GM23338 (cell line): ENCODE measurements at regions not wholly inside any gene's neighbourhood (a gene's known extent, or its start where the extent isn't known, plus 50 kb on each side); places are given as distances from the start of the nearest gene placed in this dataset.

Source experiments
- ATAC-seq: fragments of 200-7000 bp; cut with Tn5 transposase; 3 replicates; pipeline ENCODE4 v1.9.1; 2020
- DNase-seq: peaks from one replicate; pipeline ENCODE4 v3.0.0-alpha.2; 2015; ENCODE audit warnings: low spot score
- H2AFZ ChIP-seq: fragments of 200-600 bp; sonication (generic); 2 replicates; pipeline ENCODE4 v1.8.0; 2016; ENCODE audit warnings: antibody characterized with exemption, mild to moderate bottlenecking, moderate library complexity
- H3F3A ChIP-seq: fragments of 200-600 bp; sonication (generic); replicated peaks from 2 replicates; pipeline ENCODE4 v1.8.0; 2017; ENCODE audit warnings: antibody characterized with exemption, mixed run types, low read depth
- H3K27ac ChIP-seq: fragments of 200-600 bp; sonication (generic); 2 replicates; pipeline ENCODE4 v1.6.1; 2016; ENCODE audit warnings: low read depth
- H3K27me3 ChIP-seq: fragments of 200-600 bp; sonication (generic); 2 replicates; pipeline ENCODE4 v1.8.0; 2016; ENCODE audit warnings: mild to moderate bottlenecking, mixed run types, moderate library complexity; ENCODE audit not compliant: insufficient read depth
- H3K36me3 ChIP-seq: fragments of 200-600 bp; sonication (generic); 2 replicates; pipeline ENCODE4 v1.8.0; 2016; ENCODE audit warnings: mild to moderate bottlenecking; ENCODE audit not compliant: insufficient read depth
- H3K4me1 ChIP-seq: fragments of 200-600 bp; sonication (generic); 2 replicates; pipeline ENCODE4 v1.8.0; 2016; ENCODE audit warnings: mild to moderate bottlenecking, moderate library complexity; ENCODE audit not compliant: insufficient read depth
- H3K4me2 ChIP-seq: fragments of 200-600 bp; sonication (generic); 2 replicates; pipeline ENCODE4 v1.7.1; 2017; ENCODE audit warnings: mixed run types
- H3K4me3 ChIP-seq: fragments of 200-600 bp; sonication (generic); 2 replicates; pipeline ENCODE4 v1.6.1; 2016; ENCODE audit warnings: mixed run types
- H3K79me2 ChIP-seq: fragments of 200-600 bp; sonication (generic); replicated peaks from 2 replicates; pipeline ENCODE4 v1.8.0; 2017; ENCODE audit warnings: mild to moderate bottlenecking; ENCODE audit not compliant: insufficient read depth
- H3K9me2 ChIP-seq: fragments of 200-600 bp; sonication (generic); 2 replicates; pipeline ENCODE4 v1.8.0; 2017; ENCODE audit not compliant: insufficient read depth
- H4K20me1 ChIP-seq: fragments of 200-600 bp; sonication (generic); replicated peaks from 2 replicates; pipeline ENCODE4 v1.8.0; 2017; ENCODE audit warnings: mild to moderate bottlenecking; ENCODE audit not compliant: insufficient read depth
- H3K27ac Mint-ChIP-seq: 2 replicates; pipeline ENCODE4 v1.8.0; 2020; ENCODE audit warnings: inconsistent platforms, mild to moderate bottlenecking, moderate library complexity, mixed read lengths
- H3K27me3 Mint-ChIP-seq: 3 replicates; pipeline ENCODE4 v1.8.0; 2022; ENCODE audit warnings: low read depth, mild to moderate bottlenecking, moderate library complexity, mixed read lengths, inconsistent platforms; ENCODE audit not compliant: insufficient read depth, poor library complexity
- H3K36me3 Mint-ChIP-seq: 3 replicates; pipeline ENCODE4 v1.8.0; 2021; ENCODE audit warnings: low read depth, mild to moderate bottlenecking, inconsistent platforms, moderate library complexity, mixed read lengths
- H3K4me1 Mint-ChIP-seq: 3 replicates; pipeline ENCODE4 v1.8.0; 2020; ENCODE audit warnings: mild to moderate bottlenecking, inconsistent platforms, mixed read lengths
- H3K4me3 Mint-ChIP-seq: 3 replicates; pipeline ENCODE4 v1.8.0; 2021; ENCODE audit warnings: moderate library complexity, mild to moderate bottlenecking, inconsistent platforms, mixed read lengths
- H3K9me3 Mint-ChIP-seq: 3 replicates; pipeline ENCODE4 v1.8.0; 2020; ENCODE audit warnings: moderate library complexity, mild to moderate bottlenecking, inconsistent platforms, mixed read lengths
- CREB1 ChIP-seq: fragments of 250-450 bp; sonication (Bioruptor Pico); IDR thresholded peaks from 2 replicates; pipeline ENCODE4 v1.5.0; 2020; ENCODE audit warnings: low read depth, mild to moderate bottlenecking, moderate library complexity
- EZH2 ChIP-seq: fragments of 200-600 bp; sonication (generic); IDR thresholded peaks from one replicate; pipeline ENCODE4 v1.8.0; 2017; ENCODE audit warnings: antibody characterized with exemption, mild to moderate bottlenecking, low read depth; ENCODE audit not compliant: unreplicated experiment
- EZH2phosphoT487 ChIP-seq: fragments of 200-600 bp; sonication (generic); IDR thresholded peaks from one replicate; pipeline ENCODE4 v1.8.1; 2018; ENCODE audit warnings: antibody characterized with exemption; ENCODE audit not compliant: unreplicated experiment
- JUNB ChIP-seq: IDR thresholded peaks from one replicate; pipeline ENCODE4 v1.6.1; 2016; ENCODE audit warnings: antibody characterized with exemption; ENCODE audit not compliant: unreplicated experiment
- NANOG ChIP-seq: IDR thresholded peaks from 2 replicates; pipeline ENCODE4 v1.6.1; 2016; ENCODE audit warnings: antibody characterized with exemption, borderline replicate concordance
- POLR2AphosphoS5 ChIP-seq: IDR thresholded peaks from 2 replicates; pipeline ENCODE4 v1.6.1; 2016; ENCODE audit warnings: antibody characterized with exemption, low read depth
- ZNF114 ChIP-seq: fragments of 250-450 bp; sonication (Bioruptor Pico); IDR thresholded peaks from 2 replicates; pipeline ENCODE4 v1.5.0; 2020; ENCODE audit warnings: mild to moderate bottlenecking, moderate library complexity
- ZNF331 ChIP-seq: fragments of 250-450 bp; sonication (Bioruptor Pico); IDR thresholded peaks from 2 replicates; pipeline ENCODE4 v1.5.0; 2020; ENCODE audit warnings: low read depth, mild to moderate bottlenecking, moderate library complexity
- ZNF462 ChIP-seq: fragments of 250-450 bp; sonication (Bioruptor Pico); IDR thresholded peaks from 2 replicates; pipeline ENCODE4 v1.5.0; 2020; ENCODE audit warnings: mild to moderate bottlenecking, moderate library complexity

GRCh38 chrX:149312097-149312496 is 193.0 kb downstream of the IDS start:
- Histone ChIP-seq H3K27me3 (no peaks in the 10 kb centered on the region), H3K36me3 (no peaks in the 10 kb centered on the region), H3K4me3 (no peak overlapping the region), H3K4me2 (no peak overlapping the region), H3K27ac (no peak overlapping the region), H2AFZ (no peak overlapping the region), H4K20me1 (no peaks in the 10 kb centered on the region), H3K9me2 (no peaks in the 10 kb centered on the region), H3F3A (no peaks in the 10 kb centered on the region), H3K4me1 (no peaks in the 10 kb centered on the region), H3K79me2 (no peaks in the 10 kb centered on the region)
- Mint-ChIP-seq H3K36me3 (peaks cover 9% of the 10 kb centered on the region; the same call in 2 of the 3 replicates), H3K27me3 (no peaks in the 10 kb centered on the region), H3K4me1 (no peaks in the 10 kb centered on the region), H3K9me3 (peaks cover 26% of the 10 kb centered on the region), H3K4me3 (no peak overlapping the region), H3K27ac (no peak overlapping the region)
- ATAC-seq: no peak
- TF ChIP-seq CREB1 (CRISPR knock-in tag) (no peak), ZNF462 (CRISPR knock-in tag) (no peak), NANOG (no peak), ZNF331 (CRISPR knock-in tag) (no peak), EZH2 (no peak), EZH2phosphoT487 (no peak), JUNB (no peak), ZNF114 (no peak), POLR2AphosphoS5 (no peak)
- no peak for DNase-seq
